GF-D8 (cell line): ENCODE measurements at regions not wholly inside any gene's neighbourhood (a gene's known extent, or its start where the extent isn't known, plus 50 kb on each side); places are given as distances from the start of the nearest gene placed in this dataset.
"Not testable (repeated sequence)": the region's sequence is repeated elsewhere in the genome, so short reads cannot be mapped to it uniquely, and the experiment has no call there.

Source experiments
- DNase-seq: peaks from one replicate; lab custom pipeline; 2025; lab: John Stamatoyannopoulos, UW

GRCh38 chr16:88128556-88128955 is 177.3 kb downstream of the BANP start:
- no peak for DNase-seq

DNA sequence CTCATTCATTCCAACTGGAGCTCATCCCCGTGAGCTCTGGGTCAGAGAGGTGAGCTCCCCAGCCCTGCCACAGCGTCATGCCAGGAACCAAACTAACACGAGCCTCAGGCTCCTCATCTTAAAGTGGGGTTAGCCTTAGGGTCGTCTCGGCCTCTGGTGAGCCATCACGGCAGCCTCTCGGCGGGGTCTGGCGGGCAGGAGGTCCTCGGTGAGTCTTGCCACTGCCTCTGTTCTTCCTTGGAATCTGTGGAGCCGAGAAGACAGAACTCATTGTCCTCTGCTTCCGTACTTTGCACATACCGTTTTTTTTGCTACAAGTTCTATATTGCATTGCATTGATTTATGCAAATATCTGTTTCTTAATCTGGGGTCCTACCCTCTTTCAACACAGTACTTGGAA is 177.9 kb downstream of the BANP start:
- DNase-seq = not testable (repeated sequence)

DNA sequence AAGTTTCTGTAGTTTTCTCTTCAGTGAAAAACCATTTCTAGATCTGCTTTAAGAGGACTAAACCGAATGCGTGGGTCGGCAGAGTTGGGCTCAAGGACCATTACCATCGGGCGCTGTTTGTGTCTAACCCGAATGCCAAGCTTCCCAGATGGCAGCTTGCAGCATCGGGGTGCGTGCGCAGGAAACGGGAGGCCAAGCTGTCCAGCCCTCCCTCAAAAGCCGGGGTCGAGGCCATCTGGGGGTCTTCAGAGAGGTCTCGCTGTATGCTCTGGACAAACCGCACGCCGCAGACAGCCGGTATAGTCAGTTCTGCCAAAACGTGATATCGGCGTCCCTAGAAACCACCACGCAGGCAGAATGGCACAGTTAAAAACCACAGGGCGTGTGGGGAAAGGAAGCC is 178.8 kb downstream of the BANP start:
- DNase-seq = no peak

- no peak for DNase-seq
These were observed 179.4 kb downstream of the BANP start for GRCh38 chr16:88130681-88131080.

DNA sequence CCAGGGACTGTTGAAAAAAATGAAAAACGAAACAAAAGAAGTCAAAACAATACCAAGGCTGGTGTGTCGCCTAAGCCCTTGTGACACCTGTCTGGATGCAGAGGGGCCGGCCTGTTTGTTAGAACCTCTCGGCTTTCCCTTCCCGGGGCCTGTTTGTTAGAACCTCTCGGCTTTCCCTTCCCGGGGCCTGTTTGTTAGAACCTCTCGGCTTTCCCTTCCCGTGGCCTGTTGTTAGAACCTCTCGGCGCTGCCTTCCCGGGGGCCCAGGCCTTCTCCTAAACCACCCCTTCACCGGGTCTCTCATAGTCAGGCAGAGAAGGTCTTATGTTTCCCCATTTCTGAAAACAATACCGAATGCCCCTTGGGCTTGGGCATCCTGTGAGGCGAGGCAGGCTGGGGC is 180.0 kb downstream of the BANP start:
- no peak for DNase-seq

GRCh38 chr16:88131966-88132365 is 180.7 kb downstream of the BANP start:
- DNase-seq = no peak

GRCh38 chr16:88132836-88133506 is 181.7 kb downstream of the BANP start:
- no peak for DNase-seq

DNA sequence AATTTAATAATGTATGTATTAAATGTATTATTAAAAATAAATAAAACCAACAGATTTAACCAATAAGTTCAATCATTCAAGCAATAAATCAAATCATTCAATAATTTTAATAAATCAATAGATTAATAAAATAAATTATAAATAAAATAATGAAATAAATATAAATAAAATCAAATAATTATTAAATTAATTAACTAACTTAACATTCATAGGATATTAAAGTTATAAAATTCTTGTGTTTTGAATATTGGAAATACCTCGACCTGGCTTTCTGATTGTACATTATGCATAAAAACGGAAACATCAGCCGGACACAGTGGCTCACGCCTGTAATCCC is 182.2 kb downstream of the BANP start:
- no peak for DNase-seq

- not testable (repeated sequence) for DNase-seq
These were observed 183.1 kb downstream of the BANP start for GRCh38 chr16:88134172-88134898.

DNA sequence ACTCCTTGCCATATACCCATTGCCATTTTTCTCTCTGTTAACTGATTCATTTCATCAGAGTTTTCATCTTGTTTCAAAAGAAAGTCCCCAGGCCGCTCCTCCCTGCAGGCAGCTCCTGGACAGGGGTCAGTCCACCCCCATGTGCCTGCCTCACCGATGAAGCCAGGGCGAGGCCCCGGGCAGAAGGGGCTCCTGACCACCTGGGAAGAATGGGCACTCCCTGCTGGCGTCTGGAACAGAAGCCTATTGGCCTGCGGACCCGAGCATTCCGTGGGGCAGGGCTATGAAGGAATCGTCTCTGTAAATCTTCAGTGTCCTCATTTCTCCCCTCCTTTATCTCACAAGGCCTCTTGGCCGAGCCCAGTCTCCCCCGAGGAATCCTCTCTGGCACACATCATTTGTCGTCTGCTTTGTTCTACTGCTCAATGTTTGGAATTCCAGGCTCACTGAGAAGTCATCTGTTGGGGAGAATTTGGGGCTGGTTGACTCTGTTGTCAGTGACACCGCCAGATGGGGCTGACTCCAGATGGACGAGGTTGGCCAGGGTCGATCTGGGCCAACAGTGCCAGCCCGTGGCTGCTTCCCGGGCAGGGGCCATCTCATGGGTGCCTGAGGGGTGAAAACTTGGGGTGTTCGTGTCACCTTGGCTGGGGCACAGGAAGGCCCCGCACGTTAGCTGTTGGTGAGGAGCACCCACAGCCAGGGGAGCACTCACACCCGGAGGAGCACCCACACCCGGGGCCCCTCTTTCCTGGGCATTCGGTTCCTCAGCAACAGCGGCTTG is 183.9 kb downstream of the BANP start:
- DNase-seq = not testable (repeated sequence)

GRCh38 chr16:88136211-88136713 is 185.0 kb downstream of the BANP start:
- not testable (repeated sequence) for DNase-seq

DNA sequence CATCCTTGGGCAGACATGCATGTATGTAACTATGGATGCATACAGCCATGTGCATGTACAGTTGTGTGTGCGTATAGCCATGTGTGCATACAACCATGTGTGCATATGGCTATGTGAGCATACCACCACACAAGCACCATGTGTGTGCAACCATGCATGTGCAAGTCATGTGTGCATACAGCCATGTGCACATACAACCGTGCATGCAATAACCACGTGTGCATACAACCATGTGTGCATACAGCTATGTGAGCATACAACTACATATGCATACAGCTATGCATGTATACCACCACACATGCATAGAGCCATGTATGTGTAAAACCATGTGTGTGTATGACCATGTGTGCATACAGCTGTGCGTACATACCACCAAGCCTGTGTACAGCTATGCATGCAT is 185.7 kb downstream of the BANP start:
- not testable (repeated sequence) for DNase-seq

DNA sequence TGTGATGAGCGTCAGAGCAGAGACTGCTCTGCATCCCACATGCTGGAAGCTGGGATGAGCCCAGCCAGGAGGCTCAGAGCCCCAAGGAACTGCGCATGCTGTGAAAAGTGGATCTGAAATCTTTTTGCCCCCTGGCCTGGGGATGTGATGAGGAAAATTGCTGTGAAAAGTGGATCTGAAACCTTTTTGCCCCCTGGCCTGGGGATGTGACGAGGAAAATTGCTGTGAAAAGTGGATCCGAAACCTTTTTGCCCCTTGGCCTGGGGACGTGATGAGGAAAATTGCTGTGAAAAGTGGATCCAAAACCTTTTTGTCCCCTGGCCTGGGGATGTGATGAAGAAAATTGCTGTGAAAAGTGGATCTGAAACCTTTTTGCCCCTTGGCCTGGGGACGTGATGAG is 187.9 kb downstream of the BANP start:
- not testable (repeated sequence) for DNase-seq

DNA sequence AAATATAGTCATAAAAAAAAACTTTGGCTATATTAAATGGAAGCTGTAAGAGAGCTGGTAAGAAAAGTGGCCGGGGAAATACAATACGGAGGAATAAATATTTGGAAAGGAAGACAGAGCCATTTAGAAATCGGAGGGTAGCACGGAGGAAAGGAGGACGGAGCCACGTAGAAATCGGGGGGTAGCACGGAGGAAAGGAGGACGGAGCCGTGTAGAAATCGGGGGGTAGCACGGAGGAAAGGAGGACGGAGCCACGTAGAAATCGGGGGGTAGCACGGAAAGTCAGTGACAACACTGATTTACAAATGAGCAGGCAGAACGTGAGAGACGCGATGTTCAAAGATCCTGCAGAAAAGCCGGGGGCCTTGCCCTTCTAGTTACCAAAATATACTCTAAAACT is 189.0 kb downstream of the BANP start:
- DNase-seq = not testable (repeated sequence)

- DNase-seq = no peak
These were observed 190.3 kb downstream of the BANP start for GRCh38 chr16:88141580-88141979.

DNA sequence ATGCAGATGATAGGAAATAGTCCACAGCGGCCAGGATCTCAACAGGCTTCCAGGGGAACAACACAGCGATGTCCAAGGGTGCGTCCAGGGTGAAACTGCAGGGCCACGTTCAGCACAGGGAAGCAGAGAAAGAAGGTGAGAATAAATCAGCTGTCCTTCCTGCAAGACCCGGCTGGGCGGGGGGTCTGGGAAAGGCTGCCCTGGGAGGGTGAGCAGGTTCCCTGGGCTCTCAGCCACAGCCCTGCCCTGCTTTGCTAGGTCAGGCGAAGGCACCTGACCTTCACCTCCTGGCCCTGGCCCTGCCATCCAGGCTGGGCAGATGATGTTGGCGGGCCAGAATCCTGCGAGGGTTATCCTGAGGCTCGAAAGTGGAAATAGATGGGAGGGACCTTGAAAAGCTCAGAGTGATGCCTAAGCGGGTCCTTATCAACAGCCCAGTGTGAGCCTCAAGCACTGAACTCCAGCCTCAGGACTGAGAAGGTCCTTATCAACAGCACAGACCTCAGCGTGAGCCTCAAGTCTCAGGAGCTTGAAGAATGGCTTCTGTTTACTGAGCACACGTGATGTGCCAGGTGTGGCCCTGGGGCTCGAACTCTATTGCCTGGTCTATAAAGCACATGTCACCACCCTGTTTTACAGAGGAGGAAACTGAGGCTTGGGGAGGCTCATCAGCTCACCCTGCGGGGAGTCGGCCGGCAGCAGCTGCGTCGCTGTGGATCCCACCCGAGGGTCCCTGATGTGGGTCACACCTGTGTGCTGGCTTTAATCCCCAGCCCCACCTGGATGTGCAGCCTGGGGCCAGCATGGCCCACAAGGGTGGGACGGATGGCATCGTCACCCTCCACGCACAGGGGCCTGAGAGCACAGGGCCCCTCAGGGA is 191.1 kb downstream of the BANP start:
- DNase-seq = not testable (repeated sequence)

GRCh38 chr16:88143122-88144027 is 192.1 kb downstream of the BANP start:
- not testable (repeated sequence) for DNase-seq

DNA sequence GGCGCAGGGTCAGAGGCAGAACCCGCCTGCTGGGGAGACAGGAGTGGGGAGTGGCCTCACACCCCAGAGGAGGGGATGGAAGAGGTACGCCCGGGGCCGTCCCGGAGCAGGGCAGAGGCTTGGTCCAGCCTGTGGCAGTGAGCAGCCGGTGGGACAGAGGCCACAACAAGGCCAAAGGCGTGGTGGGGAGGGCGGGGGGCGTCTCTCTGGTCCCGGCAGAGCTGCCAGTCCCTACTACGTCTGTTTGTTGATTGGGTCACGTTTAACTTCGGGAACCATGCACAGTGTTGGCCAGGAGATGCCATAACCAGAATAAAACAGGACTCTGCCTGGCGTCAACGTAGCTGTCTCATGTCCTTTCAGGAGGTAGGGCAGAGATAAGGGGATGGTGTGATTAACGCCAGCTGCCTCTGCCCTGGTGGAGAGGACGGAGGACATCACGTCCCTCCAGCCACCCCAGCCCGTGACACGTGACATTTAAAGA is 192.8 kb downstream of the BANP start:
- DNase-seq = no peak

DNA sequence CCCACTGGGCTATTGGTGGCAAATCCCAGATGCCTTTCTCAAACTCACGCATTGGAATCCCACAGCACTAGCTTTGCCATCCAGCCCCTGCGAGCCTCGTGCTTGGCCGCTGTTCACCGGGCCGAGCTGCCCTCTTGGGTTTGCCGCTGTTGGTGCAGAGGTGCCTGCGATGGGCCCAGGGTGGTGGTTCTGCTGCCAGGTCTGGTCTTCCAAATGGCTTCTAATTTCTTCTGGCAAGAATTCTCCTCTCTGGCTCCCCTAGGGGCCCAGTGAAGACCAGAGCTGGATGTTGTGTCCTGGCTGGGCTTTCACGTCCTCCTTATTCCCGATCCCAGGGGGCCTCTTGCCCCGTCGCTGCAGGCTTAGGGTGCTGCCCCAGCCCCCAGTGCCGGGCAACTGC is 194.1 kb downstream of the BANP start:
- DNase-seq = not testable (repeated sequence)

- DNase-seq = not testable (repeated sequence)
These were observed 194.7 kb downstream of the BANP start for GRCh38 chr16:88145824-88146405.
